ENCODE measurements at regions not wholly inside any gene's neighbourhood (a gene's known extent, or its start where the extent isn't known, plus 50 kb on each side); places are given as distances from the start of the nearest gene placed in this dataset.

DNA sequence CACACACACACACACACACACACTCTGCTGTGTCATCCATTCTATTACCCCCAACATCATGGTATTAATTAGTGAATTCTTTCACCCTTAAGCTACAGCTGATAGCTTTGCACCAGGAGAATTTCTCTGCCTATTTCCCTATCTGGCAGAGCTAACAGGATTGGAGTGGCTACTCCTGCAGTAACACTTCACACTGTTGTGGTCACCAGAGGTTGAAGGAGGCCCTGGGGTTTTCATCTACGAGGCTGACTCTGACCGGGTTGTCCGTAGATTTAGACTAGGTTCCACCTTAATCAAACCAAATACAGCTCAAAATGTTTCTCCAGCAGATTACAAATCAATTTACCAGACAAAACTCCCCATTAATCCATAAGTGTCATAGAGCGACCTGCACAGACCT lies 69.2 kb upstream of the RIPOR2 start:
- H4K20me1 ChIP-seq (ENCODE audit: control insufficient read depth, insufficient read depth): no peaks in the 10 kb centered on the region
- intact Hi-C loops (cut with micrococcal nuclease; ENCODE audit: unreplicated experiment) (no loop called here), in situ Hi-C loops (cut with MboI) (no loop called here)
- no peaks in the 10 kb centered on the region for H3K27me3 ChIP-seq (replicated peaks in 1 of 2; ENCODE audit: control insufficient read depth in 2 of 2, insufficient read depth in 2 of 2, low read length in 1 of 2)
- H2AFZ ChIP-seq (ENCODE audit: control insufficient read depth, low read depth, low read length): no peak overlapping the region
- ChIA-PET POLR2A (interaction anchor here (0.6 to 0.9 kb wide), 2 partner anchors 66 to 472 kb away, joined by 3 to 4 read pairs; no protein-coding TSS in a partner anchor), CTCF (interaction anchor here (1.1 to 8.3 kb wide), 6 partner anchors 13 to 148 kb away, joined by 3 to 64 read pairs (median 18); partner anchors contain the start of gene RIPOR2), SMC1A (ENCODE audit: uncharacterized antibody, unreplicated experiment) (interaction anchor here (0.6 to 5.8 kb wide), 15 partner anchors 10 to 504 kb away, joined by 3 to 47 read pairs (median 4); no protein-coding TSS in a partner anchor), RAD21 (ENCODE audit: unreplicated experiment) (interaction anchor here (1.0 to 4.6 kb wide), 5 partner anchors 13 to 149 kb away, joined by 3 to 25 read pairs (median 5); no protein-coding TSS in a partner anchor)
- H3K9ac ChIP-seq (ENCODE audit: control insufficient read depth, insufficient read depth, low read length): no peak overlapping the region
- no TSS peak for BruUV-seq (replicated peaks)
- no peaks in the 10 kb centered on the region for H3K79me2 ChIP-seq (ENCODE audit: control insufficient read depth, insufficient read depth, low read length)
- H3K36me3 ChIP-seq (ENCODE audit: control insufficient read depth in 2 of 2, insufficient read depth in 2 of 2, low read length in 1 of 2): no peaks in the 10 kb centered on the region
- no peak for DNase-seq (ENCODE audit: low read depth, low spot score)
- ATAC-seq: no peak
- FAIRE-seq: no peak
- H3K4me1 ChIP-seq (ENCODE audit: control insufficient read depth, insufficient read depth, low read length): peaks cover 15% of the 10 kb centered on the region
- no peak overlapping the region for H3K4me2 ChIP-seq (ENCODE audit: control insufficient read depth, insufficient read depth)
- WGBS (ENCODE audit: insufficient coverage, insufficient replicate concordance, low lambda C conversion rate, missing lambda C conversion rate): 72% methylated on average over 4 of the region's 4 CpGs
- no peak overlapping the region for H3K4me3 ChIP-seq
- H3K27ac ChIP-seq (ENCODE audit: control insufficient read depth, insufficient read depth): no peak overlapping the region
- no peaks in the 10 kb centered on the region for H3K9me3 ChIP-seq (replicated peaks; ENCODE audit: control insufficient read depth, insufficient read depth, low read length)
- TF ChIP-seq, protein P1, sequence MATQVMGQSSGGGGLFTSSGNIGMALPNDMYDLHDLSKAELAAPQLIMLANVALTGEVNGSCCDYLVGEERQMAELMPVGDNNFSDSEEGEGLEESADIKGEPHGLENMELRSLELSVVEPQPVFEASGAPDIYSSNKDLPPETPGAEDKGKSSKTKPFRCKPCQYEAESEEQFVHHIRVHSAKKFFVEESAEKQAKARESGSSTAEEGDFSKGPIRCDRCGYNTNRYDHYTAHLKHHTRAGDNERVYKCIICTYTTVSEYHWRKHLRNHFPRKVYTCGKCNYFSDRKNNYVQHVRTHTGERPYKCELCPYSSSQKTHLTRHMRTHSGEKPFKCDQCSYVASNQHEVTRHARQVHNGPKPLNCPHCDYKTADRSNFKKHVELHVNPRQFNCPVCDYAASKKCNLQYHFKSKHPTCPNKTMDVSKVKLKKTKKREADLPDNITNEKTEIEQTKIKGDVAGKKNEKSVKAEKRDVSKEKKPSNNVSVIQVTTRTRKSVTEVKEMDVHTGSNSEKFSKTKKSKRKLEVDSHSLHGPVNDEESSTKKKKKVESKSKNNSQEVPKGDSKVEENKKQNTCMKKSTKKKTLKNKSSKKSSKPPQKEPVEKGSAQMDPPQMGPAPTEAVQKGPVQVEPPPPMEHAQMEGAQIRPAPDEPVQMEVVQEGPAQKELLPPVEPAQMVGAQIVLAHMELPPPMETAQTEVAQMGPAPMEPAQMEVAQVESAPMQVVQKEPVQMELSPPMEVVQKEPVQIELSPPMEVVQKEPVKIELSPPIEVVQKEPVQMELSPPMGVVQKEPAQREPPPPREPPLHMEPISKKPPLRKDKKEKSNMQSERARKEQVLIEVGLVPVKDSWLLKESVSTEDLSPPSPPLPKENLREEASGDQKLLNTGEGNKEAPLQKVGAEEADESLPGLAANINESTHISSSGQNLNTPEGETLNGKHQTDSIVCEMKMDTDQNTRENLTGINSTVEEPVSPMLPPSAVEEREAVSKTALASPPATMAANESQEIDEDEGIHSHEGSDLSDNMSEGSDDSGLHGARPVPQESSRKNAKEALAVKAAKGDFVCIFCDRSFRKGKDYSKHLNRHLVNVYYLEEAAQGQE (IDR thresholded peaks at IDR 0.05; ENCODE audit: low read depth, low read length): no peak
- TF ChIP-seq CBX5 (IDR thresholded peaks at IDR 0.05; ENCODE audit: low read depth) (no peak), ESRRA (IDR thresholded peaks at IDR 0.05; ENCODE audit: low read length) (no peak), SMAD1 (IDR thresholded peaks at IDR 0.05; ENCODE audit: low read depth, partially characterized antibody) (no peak), MTA3 (IDR thresholded peaks at IDR 0.05; ENCODE audit: borderline replicate concordance, low read length) (no peak), RCOR1 (conservative IDR thresholded peaks at IDR 0.05; ENCODE audit: low read depth, low read length) (no peak), DPF2 (IDR thresholded peaks at IDR 0.05) (no peak), POLR2AphosphoS2 (IDR thresholded peaks at IDR 0.05; ENCODE audit: low read depth, low read length) (no peak)
- TF ChIP-seq, protein P2, sequence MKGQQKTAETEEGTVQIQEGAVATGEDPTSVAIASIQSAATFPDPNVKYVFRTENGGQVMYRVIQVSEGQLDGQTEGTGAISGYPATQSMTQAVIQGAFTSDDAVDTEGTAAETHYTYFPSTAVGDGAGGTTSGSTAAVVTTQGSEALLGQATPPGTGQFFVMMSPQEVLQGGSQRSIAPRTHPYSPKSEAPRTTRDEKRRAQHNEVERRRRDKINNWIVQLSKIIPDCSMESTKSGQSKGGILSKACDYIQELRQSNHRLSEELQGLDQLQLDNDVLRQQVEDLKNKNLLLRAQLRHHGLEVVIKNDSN (IDR thresholded peaks at IDR 0.05; ENCODE audit: borderline replicate concordance, extremely low read length, insufficient read depth, low read depth, low read length): no peak
- TF ChIP-seq, protein P3, sequence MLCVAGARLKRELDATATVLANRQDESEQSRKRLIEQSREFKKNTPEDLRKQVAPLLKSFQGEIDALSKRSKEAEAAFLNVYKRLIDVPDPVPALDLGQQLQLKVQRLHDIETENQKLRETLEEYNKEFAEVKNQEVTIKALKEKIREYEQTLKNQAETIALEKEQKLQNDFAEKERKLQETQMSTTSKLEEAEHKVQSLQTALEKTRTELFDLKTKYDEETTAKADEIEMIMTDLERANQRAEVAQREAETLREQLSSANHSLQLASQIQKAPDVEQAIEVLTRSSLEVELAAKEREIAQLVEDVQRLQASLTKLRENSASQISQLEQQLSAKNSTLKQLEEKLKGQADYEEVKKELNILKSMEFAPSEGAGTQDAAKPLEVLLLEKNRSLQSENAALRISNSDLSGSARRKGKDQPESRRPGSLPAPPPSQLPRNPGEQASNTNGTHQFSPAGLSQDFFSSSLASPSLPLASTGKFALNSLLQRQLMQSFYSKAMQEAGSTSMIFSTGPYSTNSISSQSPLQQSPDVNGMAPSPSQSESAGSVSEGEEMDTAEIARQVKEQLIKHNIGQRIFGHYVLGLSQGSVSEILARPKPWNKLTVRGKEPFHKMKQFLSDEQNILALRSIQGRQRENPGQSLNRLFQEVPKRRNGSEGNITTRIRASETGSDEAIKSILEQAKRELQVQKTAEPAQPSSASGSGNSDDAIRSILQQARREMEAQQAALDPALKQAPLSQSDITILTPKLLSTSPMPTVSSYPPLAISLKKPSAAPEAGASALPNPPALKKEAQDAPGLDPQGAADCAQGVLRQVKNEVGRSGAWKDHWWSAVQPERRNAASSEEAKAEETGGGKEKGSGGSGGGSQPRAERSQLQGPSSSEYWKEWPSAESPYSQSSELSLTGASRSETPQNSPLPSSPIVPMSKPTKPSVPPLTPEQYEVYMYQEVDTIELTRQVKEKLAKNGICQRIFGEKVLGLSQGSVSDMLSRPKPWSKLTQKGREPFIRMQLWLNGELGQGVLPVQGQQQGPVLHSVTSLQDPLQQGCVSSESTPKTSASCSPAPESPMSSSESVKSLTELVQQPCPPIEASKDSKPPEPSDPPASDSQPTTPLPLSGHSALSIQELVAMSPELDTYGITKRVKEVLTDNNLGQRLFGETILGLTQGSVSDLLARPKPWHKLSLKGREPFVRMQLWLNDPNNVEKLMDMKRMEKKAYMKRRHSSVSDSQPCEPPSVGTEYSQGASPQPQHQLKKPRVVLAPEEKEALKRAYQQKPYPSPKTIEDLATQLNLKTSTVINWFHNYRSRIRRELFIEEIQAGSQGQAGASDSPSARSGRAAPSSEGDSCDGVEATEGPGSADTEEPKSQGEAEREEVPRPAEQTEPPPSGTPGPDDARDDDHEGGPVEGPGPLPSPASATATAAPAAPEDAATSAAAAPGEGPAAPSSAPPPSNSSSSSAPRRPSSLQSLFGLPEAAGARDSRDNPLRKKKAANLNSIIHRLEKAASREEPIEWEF (IDR thresholded peaks at IDR 0.05; ENCODE audit: insufficient replicate concordance, low read depth, low read length): no peak
- TF ChIP-seq, protein P4, sequence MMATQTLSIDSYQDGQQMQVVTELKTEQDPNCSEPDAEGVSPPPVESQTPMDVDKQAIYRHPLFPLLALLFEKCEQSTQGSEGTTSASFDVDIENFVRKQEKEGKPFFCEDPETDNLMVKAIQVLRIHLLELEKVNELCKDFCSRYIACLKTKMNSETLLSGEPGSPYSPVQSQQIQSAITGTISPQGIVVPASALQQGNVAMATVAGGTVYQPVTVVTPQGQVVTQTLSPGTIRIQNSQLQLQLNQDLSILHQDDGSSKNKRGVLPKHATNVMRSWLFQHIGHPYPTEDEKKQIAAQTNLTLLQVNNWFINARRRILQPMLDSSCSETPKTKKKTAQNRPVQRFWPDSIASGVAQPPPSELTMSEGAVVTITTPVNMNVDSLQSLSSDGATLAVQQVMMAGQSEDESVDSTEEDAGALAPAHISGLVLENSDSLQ (IDR thresholded peaks at IDR 0.05): no peak
- TF ChIP-seq, protein P5, sequence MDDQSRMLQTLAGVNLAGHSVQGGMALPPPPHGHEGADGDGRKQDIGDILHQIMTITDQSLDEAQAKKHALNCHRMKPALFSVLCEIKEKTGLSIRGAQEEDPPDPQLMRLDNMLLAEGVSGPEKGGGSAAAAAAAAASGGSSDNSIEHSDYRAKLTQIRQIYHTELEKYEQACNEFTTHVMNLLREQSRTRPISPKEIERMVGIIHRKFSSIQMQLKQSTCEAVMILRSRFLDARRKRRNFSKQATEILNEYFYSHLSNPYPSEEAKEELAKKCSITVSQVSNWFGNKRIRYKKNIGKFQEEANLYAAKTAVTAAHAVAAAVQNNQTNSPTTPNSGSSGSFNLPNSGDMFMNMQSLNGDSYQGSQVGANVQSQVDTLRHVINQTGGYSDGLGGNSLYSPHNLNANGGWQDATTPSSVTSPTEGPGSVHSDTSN (IDR thresholded peaks at IDR 0.05; ENCODE audit: insufficient replicate concordance, low read depth, low read length): no peak

Data from GM12878 (cell line).